LoVo (cell line): ENCODE measurements at regions not wholly inside any gene's neighbourhood (a gene's known extent, or its start where the extent isn't known, plus 50 kb on each side); places are given as distances from the start of the nearest gene placed in this dataset.
"Not testable (repeated sequence)": the region's sequence is repeated elsewhere in the genome, so short reads cannot be mapped to it uniquely, and the experiment has no call there.

Experiments used
- DNase-seq: peaks from one replicate; pipeline ENCODE4 v3.0.0-alpha.2; 2016; ENCODE audit warnings: low spot score

- DNase-seq, result no peak
Observed at GRCh38 chr2:155021618-155022017, 323.1 kb downstream of the KCNJ3 start.

GRCh38 chr2:155020246-155020645 lies 321.8 kb downstream of the KCNJ3 start:
- DNase-seq, result no peak

GRCh38 chr2:155010925-155011324 lies 312.4 kb downstream of the KCNJ3 start:
- DNase-seq, result no peak

- DNase-seq, result no peak
Observed at GRCh38 chr2:154995361-154995760, 296.9 kb downstream of the KCNJ3 start.

GRCh38 chr2:154992826-154993225 lies 294.3 kb downstream of the KCNJ3 start:
- no peak for DNase-seq

- DNase-seq, result no peak
Observed at GRCh38 chr2:154978710-154979109, 280.2 kb downstream of the KCNJ3 start.

GRCh38 chr2:154978244-154978643 lies 279.7 kb downstream of the KCNJ3 start:
- DNase-seq, result no peak

GRCh38 chr2:154974041-154974440 lies 275.5 kb downstream of the KCNJ3 start:
- DNase-seq, result no peak

- DNase-seq, result no peak
Observed at GRCh38 chr2:154963511-154963910, 265.0 kb downstream of the KCNJ3 start.

- DNase-seq, result no peak
Observed at GRCh38 chr2:154961676-154962075, 263.2 kb downstream of the KCNJ3 start.

GRCh38 chr2:154960802-154961583 lies 262.5 kb downstream of the KCNJ3 start:
- DNase-seq, result no peak

GRCh38 chr2:154952346-154952980 lies 254.0 kb downstream of the KCNJ3 start:
- no peak for DNase-seq

- not testable (repeated sequence) for DNase-seq
Observed at GRCh38 chr2:154947416-154947815, 248.9 kb downstream of the KCNJ3 start.

- DNase-seq, result no peak
Observed at GRCh38 chr2:154945984-154946383, 247.5 kb downstream of the KCNJ3 start.

GRCh38 chr2:154941379-154941778 lies 242.9 kb downstream of the KCNJ3 start:
- DNase-seq, result no peak

- DNase-seq, result no peak
Observed at GRCh38 chr2:154934213-154934612, 235.7 kb downstream of the KCNJ3 start.

- no peak for DNase-seq
Observed at GRCh38 chr2:154924531-154924930, 226.0 kb downstream of the KCNJ3 start.

GRCh38 chr2:154914561-154914960 lies 216.1 kb downstream of the KCNJ3 start:
- no peak for DNase-seq

- DNase-seq, result no peak
Observed at GRCh38 chr2:154912215-154912614, 213.7 kb downstream of the KCNJ3 start.

- DNase-seq, result no peak
Observed at GRCh38 chr2:154911729-154912128, 213.2 kb downstream of the KCNJ3 start.

- DNase-seq, result no peak
Observed at GRCh38 chr2:154910701-154911100, 212.2 kb downstream of the KCNJ3 start.

- DNase-seq, result no peak
Observed at GRCh38 chr2:154908327-154908726, 209.8 kb downstream of the KCNJ3 start.
